ENCODE measurements at regions not wholly inside any gene's neighbourhood (a gene's known extent, or its start where the extent isn't known, plus 50 kb on each side); places are given as distances from the start of the nearest gene placed in this dataset.

DNA sequence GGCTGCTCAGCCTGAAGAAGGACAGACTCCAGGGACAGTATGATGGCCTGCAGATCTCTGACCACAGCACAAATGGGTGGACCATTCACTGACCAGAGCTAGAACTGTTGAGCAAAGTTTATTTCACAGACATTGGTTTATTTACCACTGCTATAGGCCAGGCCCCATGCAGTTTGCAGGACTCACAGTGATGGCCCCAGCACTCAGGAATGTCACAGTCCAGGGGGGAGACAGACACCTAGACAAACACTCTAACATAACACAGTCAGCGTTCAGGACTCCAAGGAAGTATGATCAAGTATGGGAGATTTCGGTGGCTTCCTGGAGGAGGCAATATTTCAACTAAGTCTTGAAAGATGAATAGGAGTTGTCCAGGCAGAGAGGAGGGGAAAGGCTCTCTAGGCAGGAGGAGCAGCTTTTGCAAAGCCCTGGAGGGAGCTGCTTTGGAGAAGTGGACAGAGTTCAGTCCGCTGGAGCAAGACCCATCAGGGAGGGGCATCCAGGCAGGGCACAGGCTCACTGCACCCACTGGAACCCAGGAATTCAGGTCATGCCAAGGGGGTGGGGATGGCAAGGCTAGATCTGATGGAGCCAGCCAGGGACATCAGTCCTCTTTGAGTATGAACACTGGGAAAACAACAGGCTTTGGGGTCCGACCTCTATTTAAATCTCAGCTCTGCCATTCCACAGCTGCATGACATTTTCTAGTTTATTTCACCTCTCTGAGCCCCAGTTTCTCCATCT lies 454.3 kb downstream of the MATN1 start:
- TF ChIP-seq, protein P1, sequence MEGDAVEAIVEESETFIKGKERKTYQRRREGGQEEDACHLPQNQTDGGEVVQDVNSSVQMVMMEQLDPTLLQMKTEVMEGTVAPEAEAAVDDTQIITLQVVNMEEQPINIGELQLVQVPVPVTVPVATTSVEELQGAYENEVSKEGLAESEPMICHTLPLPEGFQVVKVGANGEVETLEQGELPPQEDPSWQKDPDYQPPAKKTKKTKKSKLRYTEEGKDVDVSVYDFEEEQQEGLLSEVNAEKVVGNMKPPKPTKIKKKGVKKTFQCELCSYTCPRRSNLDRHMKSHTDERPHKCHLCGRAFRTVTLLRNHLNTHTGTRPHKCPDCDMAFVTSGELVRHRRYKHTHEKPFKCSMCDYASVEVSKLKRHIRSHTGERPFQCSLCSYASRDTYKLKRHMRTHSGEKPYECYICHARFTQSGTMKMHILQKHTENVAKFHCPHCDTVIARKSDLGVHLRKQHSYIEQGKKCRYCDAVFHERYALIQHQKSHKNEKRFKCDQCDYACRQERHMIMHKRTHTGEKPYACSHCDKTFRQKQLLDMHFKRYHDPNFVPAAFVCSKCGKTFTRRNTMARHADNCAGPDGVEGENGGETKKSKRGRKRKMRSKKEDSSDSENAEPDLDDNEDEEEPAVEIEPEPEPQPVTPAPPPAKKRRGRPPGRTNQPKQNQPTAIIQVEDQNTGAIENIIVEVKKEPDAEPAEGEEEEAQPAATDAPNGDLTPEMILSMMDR (IDR thresholded peaks at IDR 0.05 in 8 of 11, conservative IDR thresholded peaks at IDR 0.05 in 3 of 11): no peak
- TF ChIP-seq POLR2A (IDR thresholded peaks at IDR 0.05) (no peak), POLR2AphosphoS5 (IDR thresholded peaks at IDR 0.05) (no peak)
- Histone ChIP-seq H3K4me1 (no peaks in the 10 kb centered on the region), H3K36me3 (no peaks in the 10 kb centered on the region), H3K4me3 (no peak overlapping the region), H3K9me3 (peaks cover 0 to 7% (median 0%) of the 10 kb centered on the region in 8 donors), H3K27me3 (replicated peaks in 1 of 7) (peaks cover 0 to 51% (median 0%) of the 10 kb centered on the region in 7 donors), H3K27ac (no peak overlapping the region)
- WGBS, 5 donors: 59 to 76% (median 69%) methylated on average over 4 of the region's 4 CpGs
- intact Hi-C loops (cut with DNase I; ENCODE audit: low total_unique reads): no loop called here
- peak; percentile 28 for DNase-seq

DNA sequence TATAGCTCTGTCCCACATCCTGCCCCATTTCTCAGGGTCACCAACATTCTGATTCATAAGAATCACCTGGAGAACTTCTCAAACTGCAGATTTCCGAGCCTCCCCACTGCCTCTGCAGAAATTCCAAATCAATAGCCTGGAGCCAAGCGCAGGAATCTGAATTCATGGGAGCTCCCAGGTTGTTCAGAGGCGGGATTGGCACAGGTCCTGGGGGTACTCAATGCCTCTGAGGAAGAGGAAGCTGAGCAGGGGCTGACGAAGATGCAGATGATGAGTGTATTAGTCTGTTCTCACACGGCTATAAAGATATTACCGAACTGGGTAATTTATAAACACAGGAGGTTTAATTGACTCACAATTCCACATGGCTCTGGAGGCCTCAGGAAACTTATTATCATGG lies 455.5 kb downstream of the MATN1 start:
- intact Hi-C loops (cut with DNase I; ENCODE audit: low total_unique reads): no loop called here
- TF ChIP-seq, protein P1 (IDR thresholded peaks at IDR 0.05 in 8 of 11, conservative IDR thresholded peaks at IDR 0.05 in 3 of 11): no peak
- TF ChIP-seq POLR2AphosphoS5 (IDR thresholded peaks at IDR 0.05) (no peak), POLR2A (IDR thresholded peaks at IDR 0.05) (no peak)
- Histone ChIP-seq H3K4me1 (no peaks in the 10 kb centered on the region), H3K9me3 (no peaks in the 10 kb centered on the region), H3K36me3 (no peaks in the 10 kb centered on the region), H3K4me3 (no peak overlapping the region), H3K27me3 (replicated peaks in 1 of 7) (peaks cover 0 to 48% (median 0%) of the 10 kb centered on the region in 7 donors), H3K27ac (no peak overlapping the region)
- WGBS, 5 donors: 57 to 83% (median 73%) methylated on average over 6 of the region's 6 CpGs
- peak; percentile 5 for DNase-seq

DNA sequence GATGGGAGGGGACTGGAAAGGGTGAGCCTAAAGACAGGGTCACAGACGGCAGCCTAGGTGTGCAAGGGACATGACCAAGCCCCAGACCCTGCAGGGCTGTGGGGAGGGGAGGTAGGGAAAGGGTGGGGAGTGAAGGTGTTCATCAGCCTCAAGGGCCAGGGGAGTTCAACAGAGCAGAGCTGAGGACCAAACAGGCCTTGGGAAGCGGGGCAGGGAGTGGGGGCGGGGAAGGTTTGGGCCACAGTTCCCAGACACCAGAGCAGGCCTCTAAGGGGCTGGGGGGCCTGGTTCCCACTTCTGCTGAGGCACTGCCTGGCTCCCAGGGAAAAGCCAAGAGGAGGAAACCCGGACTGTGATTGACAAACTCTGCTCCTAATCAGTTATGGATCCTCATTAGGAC lies 456.3 kb downstream of the MATN1 start:
- no peak overlapping the region for H3K4me3 ChIP-seq
- H3K9me3 ChIP-seq: no peaks in the 10 kb centered on the region
- WGBS, 5 donors: 70 to 89% (median 81%) methylated on average over 4 of the region's 4 CpGs
- peak; percentile 45 for DNase-seq
- intact Hi-C loops (cut with DNase I; ENCODE audit: low total_unique reads): no loop called here
- no peaks in the 10 kb centered on the region for H3K36me3 ChIP-seq
- no peaks in the 10 kb centered on the region for H3K4me1 ChIP-seq
- no peak overlapping the region for H3K27ac ChIP-seq
- TF ChIP-seq POLR2A (IDR thresholded peaks at IDR 0.05) (no peak), POLR2AphosphoS5 (IDR thresholded peaks at IDR 0.05) (no peak)
- TF ChIP-seq, protein P1 (IDR thresholded peaks at IDR 0.05 in 8 of 11, conservative IDR thresholded peaks at IDR 0.05 in 3 of 11): no peak
- peaks cover 0 to 40% (median 0%) of the 10 kb centered on the region in 7 donors for H3K27me3 ChIP-seq (replicated peaks in 1 of 7)

DNA sequence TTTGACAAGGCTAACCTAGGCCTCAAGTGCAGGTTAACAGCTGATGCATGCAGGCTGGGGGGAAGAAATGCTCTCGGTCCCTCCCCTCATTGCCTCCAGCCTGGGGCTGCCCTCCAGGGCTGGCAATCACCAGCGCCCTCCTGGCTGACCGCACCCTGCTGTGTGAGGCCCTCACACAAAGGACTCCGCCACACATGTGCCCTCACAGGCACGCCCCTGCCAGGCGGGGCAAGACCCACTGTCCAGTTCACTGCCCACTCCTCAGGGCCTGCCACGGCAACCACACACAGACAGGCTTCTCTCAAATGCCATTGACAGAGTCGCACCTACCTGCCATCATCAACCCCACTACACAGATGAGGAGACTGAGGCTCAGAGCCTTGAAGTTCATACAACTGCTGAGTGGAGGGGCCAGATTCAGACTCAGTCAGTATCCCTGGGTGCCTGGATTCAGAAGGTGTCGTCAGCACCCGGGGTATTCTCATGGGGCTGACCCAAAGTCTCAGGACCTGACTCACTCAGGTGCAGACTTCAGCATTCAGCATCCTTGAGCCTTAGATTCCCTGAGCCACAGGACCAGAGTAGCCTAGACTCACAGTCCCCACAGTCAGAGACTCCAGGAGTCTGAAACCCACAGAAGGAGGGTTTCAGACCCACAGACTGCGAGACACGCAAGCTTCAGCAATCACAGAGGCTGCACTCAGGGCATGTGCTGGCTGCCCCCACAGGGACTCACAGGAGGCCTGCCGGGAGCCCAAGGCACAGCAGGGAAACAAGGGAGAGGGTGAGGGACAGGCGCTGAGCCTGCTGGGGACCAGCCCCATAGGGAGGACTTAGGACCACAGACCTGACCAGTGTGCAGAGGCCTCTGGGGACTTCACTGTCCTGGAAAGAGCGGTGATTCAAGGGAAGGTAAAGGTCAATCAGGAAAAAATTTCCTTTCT lies 458.0 kb downstream of the MATN1 start:
- Histone ChIP-seq H3K36me3 (no peaks in the 10 kb centered on the region), H3K4me3 (no peak overlapping the region), H3K27me3 (replicated peaks in 1 of 7) (peaks cover 0 to 32% (median 0%) of the 10 kb centered on the region in 7 donors), H3K9me3 (peaks cover 0 to 3% (median 0%) of the 10 kb centered on the region in 8 donors), H3K27ac (no peak overlapping the region), H3K4me1 (no peaks in the 10 kb centered on the region)
- no peak for TF ChIP-seq POLR2A (IDR thresholded peaks at IDR 0.05)
- TF ChIP-seq, protein P1 (IDR thresholded peaks at IDR 0.05 in 8 of 11, conservative IDR thresholded peaks at IDR 0.05 in 3 of 11): no peak
- TF ChIP-seq POLR2AphosphoS5 (IDR thresholded peaks at IDR 0.05): no peak
- intact Hi-C loops (cut with DNase I; ENCODE audit: low total_unique reads): no loop called here
- WGBS, 5 donors: 81 to 86% (median 85%) methylated on average over 9 to 15 of the region's 15 CpGs
- peak; percentile 64 for DNase-seq

Data from spleen (tissue), 11 donors.